LHCN-M2 (cell line): ENCODE measurements at regions not wholly inside any gene's neighbourhood (a gene's known extent, or its start where the extent isn't known, plus 50 kb on each side); places are given as distances from the start of the nearest gene placed in this dataset.
"Not testable (repeated sequence)": the region's sequence is repeated elsewhere in the genome, so short reads cannot be mapped to it uniquely, and the experiment has no call there.

Source experiments
- DNase-seq: peaks from one replicate; pipeline ENCODE4 v3.0.0-alpha.2; 2012; ENCODE audit warnings: low read depth

- no peak for DNase-seq
These were observed 66.3 kb upstream of the UFM1 start for GRCh38 chr13:38283346-38283745.

- DNase-seq = no peak
These were observed 84.5 kb upstream of the UFM1 start for GRCh38 chr13:38265132-38265497.

GRCh38 chr13:38264363-38265131 lies 85.1 kb upstream of the UFM1 start:
- DNase-seq = no peak

DNA sequence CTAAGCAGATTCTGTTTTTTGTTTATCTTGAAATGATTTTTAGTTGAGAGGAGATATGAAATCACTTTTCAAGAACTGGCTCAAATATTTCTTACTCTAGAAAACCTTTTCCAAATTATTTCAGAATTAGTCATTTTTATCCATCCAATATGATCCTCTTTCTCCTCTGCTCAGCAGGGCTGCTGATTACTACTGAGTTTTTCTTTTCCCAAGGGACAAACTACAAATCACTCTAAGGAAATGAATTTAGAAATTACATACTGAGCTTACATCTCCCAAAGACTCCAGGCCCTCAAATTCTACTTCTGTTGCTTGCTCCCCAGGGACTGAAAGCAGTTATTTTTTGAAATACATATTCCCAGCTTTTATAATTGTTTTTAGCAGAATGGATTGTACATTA lies 87.4 kb upstream of the UFM1 start:
- DNase-seq = peak; percentile 78

- no peak for DNase-seq
These were observed 94.1 kb upstream of the UFM1 start for GRCh38 chr13:38255600-38255999.

DNA sequence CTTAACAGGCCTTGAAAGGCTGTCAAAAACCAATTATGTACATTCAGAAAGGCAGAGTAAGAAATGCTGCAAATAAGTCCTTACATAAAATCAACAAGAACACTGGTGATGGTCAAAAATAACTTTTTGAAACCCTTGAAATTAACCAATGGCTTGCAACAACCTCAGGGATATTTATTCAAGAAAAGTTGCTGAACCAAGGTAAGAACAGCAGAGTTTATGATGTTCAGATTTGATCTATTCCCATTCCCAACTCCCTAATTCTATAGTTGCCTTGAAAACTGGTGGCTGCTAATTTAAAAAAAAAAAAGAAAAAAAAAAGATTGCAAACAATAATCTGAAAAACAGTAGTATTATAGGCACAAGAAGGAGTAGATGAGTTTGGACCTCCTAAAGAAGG lies 109.8 kb upstream of the UFM1 start:
- no peak for DNase-seq

- no peak for DNase-seq
These were observed 121.3 kb upstream of the UFM1 start for GRCh38 chr13:38228322-38228721.

DNA sequence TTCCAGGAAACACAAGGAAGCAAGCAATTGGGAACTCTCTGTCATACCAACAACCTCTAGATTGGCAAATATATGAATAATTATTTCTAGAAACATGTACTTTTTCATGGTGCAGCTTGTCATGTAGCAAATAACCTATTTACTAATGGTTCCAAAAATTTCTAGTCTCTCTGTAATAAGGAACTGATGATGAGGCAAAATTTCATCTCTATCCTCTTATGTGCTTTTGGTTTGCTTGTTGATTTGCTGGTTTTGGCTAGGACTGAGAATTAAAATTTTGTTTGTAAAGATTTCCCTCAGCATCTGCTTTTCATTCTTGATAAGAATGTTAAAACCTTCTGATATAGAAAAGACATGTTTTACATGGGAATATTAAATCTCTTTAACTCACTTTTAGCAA lies 123.2 kb upstream of the UFM1 start:
- DNase-seq = no peak

DNA sequence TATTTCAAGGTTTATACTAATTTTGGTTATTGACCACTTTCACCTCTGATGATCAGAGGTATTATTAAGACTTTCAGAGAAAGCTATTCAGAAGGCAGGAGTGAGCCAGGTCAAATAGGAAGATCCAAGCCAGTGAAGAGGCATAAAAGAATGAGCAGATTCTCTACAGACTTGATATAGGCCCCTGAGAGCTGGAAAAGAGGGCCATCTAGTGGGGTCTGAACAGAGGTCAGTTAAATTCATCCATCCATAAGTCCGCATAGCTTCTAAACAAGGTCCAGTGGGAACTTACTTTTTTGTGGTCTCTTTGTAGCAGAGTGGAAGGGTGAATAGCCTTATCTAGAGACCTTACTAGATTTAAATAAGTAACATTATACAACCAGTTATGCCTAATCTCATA lies 126.6 kb upstream of the UFM1 start:
- DNase-seq = peak; percentile 54

GRCh38 chr13:38221120-38221519 lies 128.5 kb upstream of the UFM1 start:
- not testable (repeated sequence) for DNase-seq

DNA sequence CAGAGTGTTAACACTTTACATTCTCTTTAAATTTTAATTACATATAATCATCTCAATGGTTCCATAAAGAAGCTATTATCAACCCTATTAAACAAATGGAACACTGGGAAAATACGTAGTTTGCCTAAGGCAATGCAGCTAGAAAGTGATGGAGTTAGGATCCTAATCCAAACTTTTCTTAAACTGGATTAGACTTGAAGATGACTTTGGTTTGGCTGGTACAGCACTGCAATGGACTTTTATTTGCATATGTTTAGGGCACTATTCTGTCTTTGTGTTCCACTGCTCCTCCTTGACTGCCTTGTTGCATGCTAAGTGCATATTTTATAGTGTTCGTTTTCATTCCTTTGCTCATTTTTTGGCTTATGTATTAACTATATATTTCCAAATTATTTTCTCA lies 133.5 kb upstream of the UFM1 start:
- DNase-seq = no peak

DNA sequence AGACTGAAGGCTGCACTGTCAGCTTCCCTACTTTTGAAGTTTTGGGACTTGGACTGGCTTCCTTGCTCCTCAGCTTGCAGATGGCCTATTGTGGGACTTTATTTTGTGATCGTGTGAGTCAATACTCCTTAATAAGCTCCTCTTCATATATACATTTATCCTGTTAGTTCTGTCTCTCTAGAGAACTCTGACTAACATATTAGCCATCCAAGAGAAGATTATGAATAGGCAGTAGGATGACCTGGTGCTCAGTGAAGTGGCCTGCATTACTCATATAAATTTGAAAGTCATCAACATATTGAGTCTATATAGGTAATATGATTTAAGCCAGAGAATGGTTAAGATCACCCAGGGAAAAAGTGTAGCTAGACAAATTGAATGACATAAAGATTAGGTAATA lies 136.3 kb upstream of the UFM1 start:
- DNase-seq = peak; percentile 78

GRCh38 chr13:38210928-38211596 lies 138.6 kb upstream of the UFM1 start:
- DNase-seq = no peak

DNA sequence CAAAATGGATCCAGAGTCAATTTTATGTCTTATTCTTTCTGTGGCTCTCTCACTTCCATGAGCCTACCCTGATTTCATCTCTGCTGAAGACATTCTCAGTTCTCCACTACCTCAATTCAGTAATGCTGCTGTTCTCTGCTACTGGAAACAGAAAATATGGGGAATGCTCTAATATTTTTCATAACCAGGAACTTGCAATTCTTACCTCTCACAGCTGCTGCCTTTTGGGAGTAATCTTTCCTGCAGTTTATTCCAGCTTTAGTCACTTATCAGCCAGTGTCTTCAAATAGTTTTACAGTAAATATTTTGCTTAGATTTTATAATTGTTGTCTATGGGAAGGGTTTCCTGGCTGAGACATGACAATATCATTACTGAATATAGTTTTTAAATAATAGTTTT lies 145.1 kb upstream of the UFM1 start:
- no peak for DNase-seq

- DNase-seq = peak; percentile 65
These were observed 146.9 kb upstream of the UFM1 start for GRCh38 chr13:38202740-38203139.

GRCh38 chr13:38191016-38191415 lies 158.6 kb upstream of the UFM1 start:
- DNase-seq = no peak

DNA sequence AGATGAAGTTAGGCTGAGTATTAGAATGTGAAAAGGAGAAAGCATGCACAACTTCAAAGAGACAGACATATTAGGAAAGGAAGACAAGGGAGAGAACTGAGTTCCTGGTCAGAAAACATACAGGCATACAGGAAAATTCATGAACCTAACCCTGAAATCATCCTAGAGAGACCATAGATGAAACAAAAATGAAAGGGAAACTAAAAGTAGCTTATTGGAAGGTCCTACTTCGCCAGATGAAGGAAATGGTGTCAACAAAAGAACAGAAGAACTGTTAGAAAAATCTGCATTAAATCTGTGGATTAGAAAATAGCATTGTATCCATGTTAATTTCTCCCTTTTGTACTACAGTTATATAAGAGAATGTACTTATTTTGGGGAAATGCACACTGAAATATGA lies 169.0 kb upstream of the UFM1 start:
- no peak for DNase-seq

DNA sequence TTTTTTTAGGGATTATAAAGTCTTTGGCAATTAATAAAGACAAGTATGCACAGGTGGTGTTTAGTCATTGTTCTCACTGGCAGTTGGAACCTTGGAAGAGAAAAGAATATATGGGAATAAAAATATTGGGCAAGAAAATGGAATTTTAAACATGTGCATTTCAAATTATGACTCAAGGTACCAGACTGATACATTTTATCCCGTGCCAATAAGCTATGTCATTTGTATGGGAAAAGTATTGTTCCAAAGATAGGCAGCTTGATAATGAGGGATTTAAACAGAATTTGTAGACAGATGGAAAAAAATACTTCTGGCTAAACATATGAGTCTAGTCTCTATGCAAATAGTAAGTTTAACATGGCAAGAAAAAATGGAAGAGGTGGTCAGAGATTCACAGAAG lies 169.5 kb upstream of the UFM1 start:
- DNase-seq = peak; percentile 91

GRCh38 chr13:38176664-38177063 lies 173.0 kb upstream of the UFM1 start:
- DNase-seq = no peak

DNA sequence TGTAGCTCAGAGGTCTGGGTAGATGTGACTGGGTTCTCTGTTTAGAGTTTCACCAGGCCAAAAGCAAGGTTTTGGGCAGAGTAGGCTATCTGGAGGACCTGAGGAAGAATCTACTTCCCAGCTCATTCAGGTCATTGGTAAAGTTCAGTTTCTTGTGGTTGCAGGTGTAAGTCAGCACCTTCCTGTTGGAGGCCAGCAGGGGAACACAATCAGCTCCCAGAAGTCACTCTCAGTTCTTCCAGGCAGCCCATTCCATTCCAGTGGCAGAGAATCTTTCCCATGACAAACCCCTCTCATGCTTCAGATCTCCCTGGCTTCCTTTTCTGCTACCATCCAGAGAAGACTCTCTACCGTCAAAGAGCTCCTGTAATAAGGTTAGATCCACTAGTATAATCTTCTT lies 176.2 kb upstream of the UFM1 start:
- DNase-seq = no peak

DNA sequence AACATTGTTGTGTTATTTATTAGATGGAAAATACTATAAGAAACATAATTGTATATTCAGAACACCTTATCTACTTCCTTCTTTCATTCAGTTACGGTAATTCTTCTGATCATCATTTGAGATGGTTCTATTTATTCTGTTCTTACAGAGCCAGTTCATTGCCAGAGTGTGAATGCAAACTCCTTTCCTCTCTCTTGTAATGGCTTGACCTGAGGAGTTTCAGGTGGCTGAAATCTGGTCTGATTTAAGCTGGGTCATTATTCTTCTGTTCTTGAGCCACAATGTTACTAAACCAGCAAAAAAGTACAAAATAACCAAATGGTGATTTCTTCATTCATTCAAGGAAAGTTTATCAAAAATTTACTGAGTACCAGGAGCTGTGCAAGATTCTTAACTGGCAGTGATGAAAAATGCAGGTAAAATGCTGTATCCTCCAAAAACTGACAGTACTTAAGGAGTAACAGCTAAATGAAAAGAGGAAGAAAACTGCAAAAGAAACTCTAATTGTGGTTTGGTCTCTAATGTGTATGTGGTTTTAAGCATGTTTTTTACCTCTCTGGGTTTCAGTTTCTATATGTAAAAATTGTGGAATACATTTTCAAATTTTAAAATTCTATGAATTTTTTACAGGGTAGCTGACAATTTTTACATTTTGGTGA lies 182.4 kb upstream of the UFM1 start:
- DNase-seq = no peak

DNA sequence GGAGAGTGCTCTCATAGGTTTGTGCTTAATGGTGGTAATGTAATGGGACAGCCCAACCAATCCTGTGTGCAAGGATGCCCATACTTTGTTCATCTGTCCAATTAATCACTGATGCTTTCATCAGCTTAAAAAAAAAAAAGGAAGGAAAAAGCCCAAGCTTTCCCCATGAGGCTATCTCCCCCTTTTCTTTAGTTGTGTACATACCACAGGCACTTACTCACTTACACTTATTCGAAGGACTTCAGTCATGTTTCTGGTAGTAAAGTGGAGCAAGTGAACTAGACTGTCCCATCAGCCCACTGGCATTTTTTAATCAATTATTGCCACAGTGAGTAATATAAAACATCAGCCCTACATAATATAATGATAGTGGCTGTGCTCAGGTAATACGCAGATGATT lies 183.5 kb upstream of the UFM1 start:
- peak; percentile 65 for DNase-seq

DNA sequence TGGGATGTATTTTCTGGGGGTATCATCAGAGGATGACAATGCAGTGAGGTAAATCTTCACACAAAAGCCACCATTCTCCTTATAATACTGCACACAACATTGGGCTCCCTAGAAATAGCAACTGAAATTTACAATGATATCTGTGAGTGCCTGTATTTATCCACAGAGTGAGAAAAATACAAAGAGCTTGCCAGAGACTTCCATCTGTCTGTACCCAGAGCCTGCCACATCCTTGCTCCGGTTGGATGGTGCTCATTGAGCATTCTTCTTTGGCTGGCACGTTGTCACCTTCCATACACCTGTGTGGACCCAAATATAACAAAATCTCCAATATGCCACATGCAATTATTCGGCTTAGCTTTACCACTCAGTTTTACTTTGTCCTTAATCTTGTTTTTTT lies 189.5 kb upstream of the UFM1 start:
- no peak for DNase-seq
